Transverse colon (tissue), 4 donors: ENCODE measurements at regions not wholly inside any gene's neighbourhood (a gene's known extent, or its start where the extent isn't known, plus 50 kb on each side); places are given as distances from the start of the nearest gene placed in this dataset.

Source experiments
- DNase-seq: peaks from one replicate; pipeline ENCODE4 v3.0.0-alpha.2; 2019
- H3K27ac ChIP-seq, 4 donors: fragments of 200-600 bp; sonication (generic); 2 replicates each; pipeline ENCODE4 v1.5.1; 2016 to 2018; ENCODE audit warnings: inconsistent platforms in 4 of 4
- H3K27me3 ChIP-seq: fragments of 200-600 bp; sonication (generic); 2 replicates; pipeline ENCODE4 v1.5.1; 2017; ENCODE audit warnings: inconsistent platforms
- H3K36me3 ChIP-seq, 4 donors: fragments of 200-600 bp; sonication (generic); 2 replicates each; pipeline ENCODE4 v1.5.1; 2017 to 2019; ENCODE audit warnings: inconsistent platforms in 4 of 4
- H3K4me1 ChIP-seq, 4 donors: fragments of 200-600 bp; sonication (generic); 2 replicates each; pipeline ENCODE4 v1.5.1; 2017 to 2020; ENCODE audit warnings: inconsistent platforms in 4 of 4
- H3K4me3 ChIP-seq, 4 donors: fragments of 200-600 bp; sonication (generic); 1 replicate in 1 of 4; 2 replicates in 3 of 4; pipeline versions ENCODE4 v1.5.1 to v1.6.1; 2017 to 2019; ENCODE audit warnings: inconsistent platforms in 4 of 4
- H3K9me3 ChIP-seq, 2 donors: fragments of 200-600 bp; sonication (generic); 2 replicates each; pipeline ENCODE4 v1.5.1; 2017 to 2019; ENCODE audit warnings: inconsistent platforms in 2 of 2
- CTCF ChIP-seq, 5 experiments: fragments of 200-600 bp in 3 of 5; fragments of 450-650 bp in 2 of 5; sonication (generic) in 3 of 5; IDR thresholded peaks; 1 replicate in 2 of 5; 2 replicates in 3 of 5; pipeline ENCODE4 v1.5.1; 2016 to 2017; ENCODE audit warnings: antibody characterized with exemption in 5 of 5, inconsistent platforms in 3 of 5, mild to moderate bottlenecking in 2 of 5, moderate library complexity in 1 of 5
- EP300 ChIP-seq: sonication (generic); formaldehyde crosslinking; IDR thresholded peaks from one replicate; pipeline ENCODE4 v1.6.1; 2017; ENCODE audit warnings: antibody characterized with exemption, low read depth
- POLR2A ChIP-seq: fragments of 450-650 bp; IDR thresholded peaks from one replicate; pipeline ENCODE4 v1.6.1; 2016; ENCODE audit warnings: antibody characterized with exemption, mild to moderate bottlenecking, moderate library complexity
- POLR2AphosphoS5 ChIP-seq, 3 donors: sonication (generic); formaldehyde crosslinking; IDR thresholded peaks; one replicate each; pipeline ENCODE4 v1.6.1; 2016; ENCODE audit warnings: antibody characterized with exemption in 3 of 3
- WGBS, 2 donors: methylation state at CpG; one replicate each; pipeline ENCODE4 v1.1.5; 2018; ENCODE audit warnings: low coverage in 1 of 2; 5-methylcytosine and 5-hydroxymethylcytosine counted together
- in situ Hi-C, 4 donors: fragments of 200-750 bp; cut with MboI; loops; one replicate each; pipeline versions ENCODE4 v1.15.0 to v1.15.1; 2017; ENCODE audit warnings: low sequenced_read_pairs in 3 of 4, low pct_ligation_motif_present in 1 of 4, low pct_unique_long_range_greater_than_20kb in 1 of 4
- intact Hi-C: fragments of 100-400 bp; cut with DNase I; formaldehyde crosslinking; loops from one replicate; pipeline ENCODE4 v1.15.1; 2023; ENCODE audit warnings: low total_unique reads

- Histone ChIP-seq H3K9me3 (no peaks in the 10 kb centered on the region), H3K27me3 (no peaks in the 10 kb centered on the region), H3K36me3 (no peaks in the 10 kb centered on the region), H3K27ac (no peak overlapping the region), H3K4me3 (no peak overlapping the region), H3K4me1 (no peaks in the 10 kb centered on the region)
- TF ChIP-seq EP300, result no peak
- no peak for TF ChIP-seq POLR2AphosphoS5 (IDR thresholded peaks at IDR 0.05)
- TF ChIP-seq CTCF (IDR thresholded peaks at IDR 0.05), result no peak
- in situ Hi-C loops (no loop called here), intact Hi-C loops (no loop called here)
- DNase-seq, result no peak
- WGBS, 2 donors, result 48 to 57% methylated on average over 1 of the region's 1 CpG
Observed at GRCh38 chr5:114243972-114244317, 117.9 kb upstream of the KCNN2 start.

- Histone ChIP-seq H3K36me3 (no peaks in the 10 kb centered on the region), H3K27me3 (no peaks in the 10 kb centered on the region), H3K4me3 (no peak overlapping the region), H3K9me3 (no peaks in the 10 kb centered on the region), H3K27ac (no peak overlapping the region), H3K4me1 (no peaks in the 10 kb centered on the region)
- no peak for DNase-seq
- 30 to 62% methylated on average over 2 of the region's 2 CpGs for WGBS, 2 donors
- intact Hi-C loops, result no loop called here
- no peak for TF ChIP-seq POLR2A
- TF ChIP-seq EP300, result no peak
- TF ChIP-seq POLR2AphosphoS5 (IDR thresholded peaks at IDR 0.05), result no peak
- no peak for TF ChIP-seq CTCF (IDR thresholded peaks at IDR 0.05)
- in situ Hi-C loops, result no loop called here
Observed at GRCh38 chr5:114249823-114250222, 112.0 kb upstream of the KCNN2 start.

GRCh38 chr5:114250536-114250935 is 111.3 kb upstream of the KCNN2 start:
- TF ChIP-seq CTCF (IDR thresholded peaks at IDR 0.05) (no peak), POLR2A (no peak), POLR2AphosphoS5 (IDR thresholded peaks at IDR 0.05) (no peak), EP300 (no peak)
- 67 to 77% methylated on average over 2 to 3 of the region's 3 CpGs for WGBS, 2 donors
- in situ Hi-C loops, result no loop called here

GRCh38 chr5:114252226-114252625 is 109.6 kb upstream of the KCNN2 start:
- intact Hi-C loops (no loop called here), in situ Hi-C loops (no loop called here)
- DNase-seq, result no peak
- H3K27ac ChIP-seq, result no peak overlapping the region
- no peaks in the 10 kb centered on the region for H3K27me3 ChIP-seq
- TF ChIP-seq CTCF (IDR thresholded peaks at IDR 0.05), result no peak
- H3K4me3 ChIP-seq, result no peak overlapping the region
- no peaks in the 10 kb centered on the region for H3K4me1 ChIP-seq
- no peaks in the 10 kb centered on the region for H3K36me3 ChIP-seq
- H3K9me3 ChIP-seq, result no peaks in the 10 kb centered on the region

More at GRCh38 chr5:114250536-114250935, 111.3 kb upstream of the KCNN2 start:
- H3K9me3 ChIP-seq, result no peaks in the 10 kb centered on the region
- H3K4me1 ChIP-seq, result no peaks in the 10 kb centered on the region
- no peak overlapping the region for H3K4me3 ChIP-seq
- no peaks in the 10 kb centered on the region for H3K27me3 ChIP-seq
- no peak overlapping the region for H3K27ac ChIP-seq
- H3K36me3 ChIP-seq, result no peaks in the 10 kb centered on the region
- intact Hi-C loops, result no loop called here
- no peak for DNase-seq
